OCI-LY7 (cell line): ENCODE measurements at regions not wholly inside any gene's neighbourhood (a gene's known extent, or its start where the extent isn't known, plus 50 kb on each side); places are given as distances from the start of the nearest gene placed in this dataset.

Experiments used
- CTCF ChIP-seq: fragments of 200-600 bp; sonication (generic); conservative IDR thresholded peaks from 2 replicates; pipeline ENCODE4 v1.5.1; 2014; ENCODE audit warnings: mild to moderate bottlenecking, antibody characterized with exemption, low read length, moderate library complexity, mixed read lengths
- EZH2phosphoT487 ChIP-seq: fragments of 200-600 bp; sonication (generic); IDR thresholded peaks from 2 replicates; pipeline ENCODE4 v1.6.1; 2018; ENCODE audit warnings: low read depth, borderline replicate concordance, mild to moderate bottlenecking, mixed run types, antibody characterized with exemption, low read length, moderate library complexity, mixed read lengths

GRCh38 chr13:91036886-91037285 is 310.6 kb upstream of the MIR17HG start:
- no peak for TF ChIP-seq EZH2phosphoT487
- TF ChIP-seq CTCF, result no peak
